ENCODE measurements at regions not wholly inside any gene's neighbourhood (a gene's known extent, or its start where the extent isn't known, plus 50 kb on each side); places are given as distances from the start of the nearest gene placed in this dataset.
A peak's percentile ranks its signal among the peaks of the same experiment; 100 is the strongest.

DNA sequence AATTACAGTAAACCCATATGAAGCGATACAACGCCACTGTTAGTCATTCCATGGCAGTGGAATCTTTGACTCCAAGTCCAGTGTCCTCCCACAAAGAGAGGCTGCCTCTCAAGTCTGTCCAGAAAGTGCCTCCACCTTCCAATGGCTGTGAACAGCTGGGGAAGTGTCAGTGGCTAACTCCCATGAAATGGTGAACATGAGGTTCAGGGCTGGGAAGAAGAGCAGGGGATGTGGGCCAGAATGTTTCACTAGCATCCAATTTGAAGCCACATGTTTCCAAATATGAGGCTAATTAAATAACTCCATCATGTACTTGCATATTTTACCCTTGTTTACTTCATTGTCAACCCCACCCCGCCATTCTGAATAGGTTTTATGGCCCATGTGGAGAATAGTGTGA is 53.1 kb upstream of the CHST15 start:
- no peak for DNase-seq (ENCODE audit: low spot score)

DNA sequence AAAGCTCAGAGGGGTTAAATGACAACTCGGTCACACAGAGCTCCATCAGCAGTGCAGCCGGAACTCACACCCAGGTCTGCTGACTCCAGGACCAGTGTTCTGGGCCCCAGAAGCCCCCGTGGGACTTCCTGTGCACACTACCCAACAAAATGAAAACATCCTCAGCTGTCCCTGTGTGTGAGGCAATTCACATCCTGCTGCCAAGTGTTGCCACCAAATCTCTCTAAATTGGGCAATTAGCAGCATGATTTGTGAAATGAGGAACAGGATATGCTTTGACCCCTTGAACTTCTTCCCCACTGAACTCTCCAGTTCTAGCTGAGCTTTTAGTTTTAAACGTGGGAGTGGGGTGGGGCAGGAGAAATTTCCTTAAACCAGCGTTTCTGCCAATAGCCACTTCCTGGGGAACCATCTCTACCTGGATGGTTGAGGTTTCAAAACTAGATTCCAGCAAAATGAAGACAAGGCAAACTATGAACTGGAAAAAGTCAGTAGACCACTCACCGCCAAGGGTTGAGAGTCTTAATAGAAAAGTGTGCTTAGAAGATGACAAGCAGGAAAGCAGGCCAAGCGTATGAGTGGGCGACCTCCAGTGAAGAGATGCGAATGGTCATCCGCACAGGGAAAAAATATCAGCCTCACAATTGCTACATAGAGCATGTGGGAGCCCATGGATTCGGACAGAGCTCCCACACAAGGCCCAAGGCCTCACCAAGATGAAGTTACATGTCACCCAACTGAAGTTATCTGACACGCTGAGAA is 51.9 kb upstream of the CHST15 start:
- DNase-seq (ENCODE audit: low spot score), result peak; percentile 81

DNA sequence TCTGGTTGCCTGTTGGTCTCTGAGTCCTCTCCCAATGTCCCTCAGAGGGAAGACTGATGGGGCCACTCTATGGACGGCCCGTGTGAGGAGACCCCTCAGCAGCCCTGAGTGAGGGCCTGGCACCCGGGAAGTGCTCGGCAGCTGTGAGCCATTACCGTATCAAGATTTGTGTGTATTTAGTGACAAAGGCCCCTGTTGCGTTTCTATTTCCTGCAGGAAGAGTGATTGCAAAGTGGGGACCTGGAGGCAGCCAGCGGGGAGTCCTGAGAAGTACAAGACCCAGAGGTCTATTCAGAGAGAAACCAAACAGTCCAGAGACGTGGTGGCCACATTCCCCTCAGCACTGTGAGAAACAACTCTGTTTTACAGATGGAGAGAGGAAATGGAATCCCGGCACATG is 51.1 kb upstream of the CHST15 start:
- DNase-seq (ENCODE audit: low spot score), result peak; percentile 44

DNA sequence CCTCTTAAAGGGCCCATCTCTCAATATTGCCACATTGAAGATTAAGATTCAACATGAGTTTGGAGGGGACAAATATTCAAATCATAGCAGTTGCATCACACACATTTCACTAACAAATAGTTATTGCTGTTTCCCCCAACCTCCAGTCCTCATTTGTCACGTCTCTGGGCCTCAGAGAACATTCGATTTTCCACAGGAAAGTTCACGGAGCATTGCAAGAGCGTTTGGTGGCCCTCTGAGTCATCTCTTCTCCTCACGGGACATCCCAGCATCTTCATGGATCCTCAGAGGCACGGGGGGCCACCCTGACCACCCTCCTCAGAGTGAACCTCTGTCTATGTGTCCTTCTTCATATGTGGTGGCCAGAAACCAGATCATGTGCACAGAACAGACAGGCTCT is 50.3 kb upstream of the CHST15 start:
- peak; percentile 75 for DNase-seq (ENCODE audit: low spot score)
